ENCODE measurements at regions not wholly inside any gene's neighbourhood (a gene's known extent, or its start where the extent isn't known, plus 50 kb on each side); places are given as distances from the start of the nearest gene placed in this dataset.

DNA sequence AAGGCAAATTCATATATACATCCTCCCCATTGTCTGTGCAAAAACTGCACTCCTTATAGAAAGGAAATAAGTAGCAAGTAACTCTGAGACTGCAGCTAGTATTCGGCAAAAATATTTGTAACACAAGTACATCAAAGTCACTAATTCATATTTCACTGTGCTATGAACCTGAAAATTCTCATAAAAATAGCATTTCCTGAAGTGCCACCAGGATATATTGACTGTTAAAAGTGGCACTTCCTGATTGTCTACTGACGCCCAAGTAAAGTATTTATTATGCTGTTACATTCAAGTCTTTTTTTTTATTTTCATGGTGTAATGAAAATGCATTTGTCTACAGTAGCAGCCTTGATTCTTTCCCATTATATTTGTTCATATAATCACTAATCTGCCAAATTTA lies 673.8 kb downstream of the PTPRC start:
- H3K4me3 ChIP-seq (ENCODE audit: control insufficient read depth in 1 of 2, extremely low read depth in 1 of 2, low read length in 1 of 2), result no peak overlapping the region
- H3K36me3 ChIP-seq (ENCODE audit: control insufficient read depth in 2 of 2, extremely low read depth in 1 of 2, insufficient read depth in 1 of 2, low read length in 1 of 2), result no peaks in the 10 kb centered on the region
- peaks cover 0 to 7% (median 4%) of the 10 kb centered on the region in 3 donors for H3K4me1 Mint-ChIP-seq
- H3K4me1 ChIP-seq (ENCODE audit: control insufficient read depth in 1 of 2, extremely low read depth in 1 of 2, insufficient read depth in 2 of 2, low read length in 2 of 2), result no peaks in the 10 kb centered on the region
- no peak overlapping the region for H3K27ac ChIP-seq (ENCODE audit: low read length)
- no peak overlapping the region for H3K27ac Mint-ChIP-seq
- ATAC-seq (replicated peaks in 1 of 4) (no peak), DNase-seq (no peak)
- H3K4me3 Mint-ChIP-seq, result no peak overlapping the region
- POLR2A ChIA-PET, result no interaction called here
- H3K36me3 Mint-ChIP-seq, result no peaks in the 10 kb centered on the region
- CTCF ChIA-PET, result no interaction called here
- no peaks in the 10 kb centered on the region for H3K27me3 ChIP-seq (replicated peaks in 1 of 2; ENCODE audit: control insufficient read depth in 2 of 2, extremely low read depth in 1 of 2, insufficient read depth in 2 of 2, low read length in 1 of 2)
- H3K27me3 Mint-ChIP-seq, result peaks cover 6 to 8% of the 10 kb centered on the region in 2 donors
- no peaks in the 10 kb centered on the region for H3K9me3 Mint-ChIP-seq
- no peaks in the 10 kb centered on the region for H3K9me3 ChIP-seq
- WGBS (ENCODE audit: insufficient coverage), result no CpG with 5 or more reads among the region's 2 CpGs

DNA sequence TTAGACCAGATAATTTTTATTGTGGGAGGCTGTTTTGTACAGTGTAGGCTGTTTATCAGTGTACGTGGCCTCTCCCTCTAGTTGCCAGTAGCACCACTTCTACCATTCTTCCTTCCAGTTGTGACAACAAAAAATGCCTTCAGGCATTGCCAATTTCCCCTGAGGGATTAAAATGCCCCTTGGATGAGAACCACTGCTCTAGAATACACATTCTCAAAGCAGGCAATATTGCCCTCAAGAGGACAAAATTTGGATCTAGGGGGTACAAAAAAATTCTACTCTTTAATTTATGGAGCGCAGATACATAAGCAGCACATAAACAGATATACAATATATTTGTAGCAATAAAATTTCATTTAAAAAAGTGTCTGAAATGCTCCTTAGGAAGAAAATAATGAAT lies 674.6 kb downstream of the PTPRC start:
- H3K27me3 Mint-ChIP-seq, result peaks cover 6 to 8% of the 10 kb centered on the region in 2 donors
- no peak overlapping the region for H3K27ac Mint-ChIP-seq
- H3K4me3 ChIP-seq (ENCODE audit: control insufficient read depth in 1 of 2, extremely low read depth in 1 of 2, low read length in 1 of 2), result no peak overlapping the region
- POLR2A ChIA-PET, result no interaction called here
- no peaks in the 10 kb centered on the region for H3K4me1 ChIP-seq (ENCODE audit: control insufficient read depth in 1 of 2, extremely low read depth in 1 of 2, insufficient read depth in 2 of 2, low read length in 2 of 2)
- peaks cover 0 to 4% (median 0%) of the 10 kb centered on the region in 3 donors for H3K4me1 Mint-ChIP-seq
- no peaks in the 10 kb centered on the region for H3K9me3 Mint-ChIP-seq
- H3K27ac ChIP-seq (ENCODE audit: low read length), result no peak overlapping the region
- CTCF ChIA-PET, result no interaction called here
- no CpG with 5 or more reads among the region's 2 CpGs for WGBS (ENCODE audit: insufficient coverage)
- no peaks in the 10 kb centered on the region for H3K9me3 ChIP-seq
- ATAC-seq (replicated peaks in 1 of 4), result no peak
- no peak for DNase-seq
- H3K36me3 ChIP-seq (ENCODE audit: control insufficient read depth in 2 of 2, extremely low read depth in 1 of 2, insufficient read depth in 1 of 2, low read length in 1 of 2), result no peaks in the 10 kb centered on the region
- H3K27me3 ChIP-seq (replicated peaks in 1 of 2; ENCODE audit: control insufficient read depth in 2 of 2, extremely low read depth in 1 of 2, insufficient read depth in 2 of 2, low read length in 1 of 2), result peaks cover 0 to 4% of the 10 kb centered on the region in 2 experiments
- H3K4me3 Mint-ChIP-seq, result no peak overlapping the region
- H3K36me3 Mint-ChIP-seq, result no peaks in the 10 kb centered on the region

- ChIA-PET POLR2A (no interaction called here), CTCF (no interaction called here)
- Histone ChIP-seq H3K4me1 (ENCODE audit: control insufficient read depth in 1 of 2, extremely low read depth in 1 of 2, insufficient read depth in 2 of 2, low read length in 2 of 2) (no peaks in the 10 kb centered on the region), H3K27me3 (replicated peaks in 1 of 2; ENCODE audit: control insufficient read depth in 2 of 2, extremely low read depth in 1 of 2, insufficient read depth in 2 of 2, low read length in 1 of 2) (peaks cover 0 to 8% of the 10 kb centered on the region in 2 experiments), H3K36me3 (ENCODE audit: control insufficient read depth in 2 of 2, extremely low read depth in 1 of 2, insufficient read depth in 1 of 2, low read length in 1 of 2) (no peaks in the 10 kb centered on the region), H3K4me3 (ENCODE audit: control insufficient read depth in 1 of 2, extremely low read depth in 1 of 2, low read length in 1 of 2) (no peak overlapping the region), H3K27ac (ENCODE audit: low read length) (no peak overlapping the region), H3K9me3 (no peaks in the 10 kb centered on the region)
- Mint-ChIP-seq H3K27ac (no peak overlapping the region), H3K27me3 (peaks cover 7 to 22% of the 10 kb centered on the region in 2 donors), H3K4me3 (no peak overlapping the region), H3K4me1 (no peaks in the 10 kb centered on the region), H3K9me3 (no peaks in the 10 kb centered on the region), H3K36me3 (no peaks in the 10 kb centered on the region)
- ATAC-seq (replicated peaks in 1 of 4) (no peak), DNase-seq (no peak)
- WGBS (ENCODE audit: insufficient coverage), result no CpG with 5 or more reads among the region's 3 CpGs
These were observed 680.5 kb downstream of the PTPRC start for GRCh38 chr1:199319341-199319740.

DNA sequence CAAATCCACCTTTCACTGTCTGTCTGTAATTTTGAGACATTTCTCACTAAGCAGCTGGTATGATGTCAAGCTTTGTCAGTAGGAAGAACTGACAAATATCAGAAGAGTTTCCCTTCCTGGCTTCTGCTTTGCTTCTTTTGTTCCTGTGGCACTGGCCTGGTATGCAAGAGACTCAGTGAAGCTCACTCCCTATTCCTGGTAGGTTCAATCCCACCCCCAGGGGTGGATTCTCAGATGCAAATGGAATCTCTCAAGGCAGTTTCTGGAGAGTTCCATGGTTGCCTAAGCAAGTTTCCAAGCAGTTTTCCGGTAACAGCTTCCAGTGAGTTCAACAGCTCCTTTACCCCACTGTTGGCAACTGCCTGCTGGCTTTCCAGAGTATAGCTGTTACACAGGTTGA lies 683.4 kb downstream of the PTPRC start:
- Mint-ChIP-seq H3K9me3 (peaks cover 0 to 4% (median 0%) of the 10 kb centered on the region in 3 donors), H3K4me3 (no peak overlapping the region), H3K27me3 (peaks cover 7 to 22% of the 10 kb centered on the region in 2 donors), H3K36me3 (no peaks in the 10 kb centered on the region), H3K27ac (no peak overlapping the region), H3K4me1 (no peaks in the 10 kb centered on the region)
- Histone ChIP-seq H3K9me3 (peaks cover 3% of the 10 kb centered on the region), H3K36me3 (ENCODE audit: control insufficient read depth in 2 of 2, extremely low read depth in 1 of 2, insufficient read depth in 1 of 2, low read length in 1 of 2) (no peaks in the 10 kb centered on the region), H3K4me3 (ENCODE audit: control insufficient read depth in 1 of 2, extremely low read depth in 1 of 2, low read length in 1 of 2) (no peak overlapping the region), H3K4me1 (ENCODE audit: control insufficient read depth in 1 of 2, extremely low read depth in 1 of 2, insufficient read depth in 2 of 2, low read length in 2 of 2) (no peaks in the 10 kb centered on the region), H3K27me3 (replicated peaks in 1 of 2; ENCODE audit: control insufficient read depth in 2 of 2, extremely low read depth in 1 of 2, insufficient read depth in 2 of 2, low read length in 1 of 2) (peaks cover 0 to 8% of the 10 kb centered on the region in 2 experiments), H3K27ac (ENCODE audit: low read length) (no peak overlapping the region)
- POLR2A ChIA-PET, result no interaction called here
- CTCF ChIA-PET, result no interaction called here
- no peak for ATAC-seq (replicated peaks in 1 of 4)
- 78% methylated on average over 1 of the region's 1 CpG for WGBS (ENCODE audit: insufficient coverage)
- DNase-seq, result no peak

DNA sequence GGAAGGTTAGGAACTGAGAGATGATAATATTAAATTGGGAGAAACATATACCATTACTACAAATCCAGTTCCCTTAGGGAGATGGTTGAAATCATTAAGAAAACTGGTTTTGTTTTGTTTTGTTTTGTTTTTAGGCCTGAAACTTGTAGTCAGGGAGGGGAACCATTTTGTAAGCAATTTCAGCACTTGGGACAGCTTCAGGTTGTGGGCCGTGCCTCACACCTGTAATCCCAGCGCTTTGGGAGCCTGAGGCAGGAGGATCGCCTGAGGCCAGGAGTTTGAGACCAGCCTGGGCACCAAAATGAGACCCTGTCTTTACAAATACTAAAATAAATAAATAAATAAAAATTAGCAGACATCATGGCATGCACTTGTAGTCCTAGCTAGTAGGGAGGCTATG lies 694.3 kb upstream of the NR5A2 start:
- POLR2A ChIA-PET, result no interaction called here
- H3K4me3 ChIP-seq (ENCODE audit: control insufficient read depth in 1 of 2, extremely low read depth in 1 of 2, low read length in 1 of 2), result no peak overlapping the region
- peaks cover 0 to 13% of the 10 kb centered on the region in 2 experiments for H3K27me3 ChIP-seq (replicated peaks in 1 of 2; ENCODE audit: control insufficient read depth in 2 of 2, extremely low read depth in 1 of 2, insufficient read depth in 2 of 2, low read length in 1 of 2)
- ATAC-seq (replicated peaks in 1 of 4), result no peak
- H3K9me3 Mint-ChIP-seq, result no peaks in the 10 kb centered on the region
- no peaks in the 10 kb centered on the region for H3K36me3 ChIP-seq (ENCODE audit: control insufficient read depth in 2 of 2, extremely low read depth in 1 of 2, insufficient read depth in 1 of 2, low read length in 1 of 2)
- no peak overlapping the region for H3K27ac Mint-ChIP-seq
- H3K27ac ChIP-seq (ENCODE audit: low read length), result no peak overlapping the region
- DNase-seq, result no peak
- no peaks in the 10 kb centered on the region for H3K4me1 ChIP-seq (ENCODE audit: control insufficient read depth in 1 of 2, extremely low read depth in 1 of 2, insufficient read depth in 2 of 2, low read length in 2 of 2)
- H3K4me1 Mint-ChIP-seq, result no peaks in the 10 kb centered on the region
- H3K27me3 Mint-ChIP-seq, result peaks cover 8 to 9% of the 10 kb centered on the region in 2 donors
- no peak overlapping the region for H3K4me3 Mint-ChIP-seq
- no CpG with 5 or more reads among the region's 3 CpGs for WGBS (ENCODE audit: insufficient coverage)
- CTCF ChIA-PET, result no interaction called here
- H3K36me3 Mint-ChIP-seq, result no peaks in the 10 kb centered on the region
- H3K9me3 ChIP-seq, result no peaks in the 10 kb centered on the region

GRCh38 chr1:199335496-199335895 lies 692.0 kb upstream of the NR5A2 start:
- Mint-ChIP-seq H3K9me3 (no peaks in the 10 kb centered on the region), H3K4me1 (no peaks in the 10 kb centered on the region), H3K4me3 (no peak overlapping the region), H3K36me3 (no peaks in the 10 kb centered on the region), H3K27me3 (peaks cover 22 to 29% of the 10 kb centered on the region in 2 donors), H3K27ac (no peak overlapping the region)
- WGBS (ENCODE audit: insufficient coverage), result no CpG with 5 or more reads among the region's 1 CpG
- no peak for ATAC-seq (replicated peaks in 1 of 4)
- H3K4me3 ChIP-seq (ENCODE audit: control insufficient read depth in 1 of 2, extremely low read depth in 1 of 2, low read length in 1 of 2), result no peak overlapping the region
- H3K9me3 ChIP-seq, result no peaks in the 10 kb centered on the region
- no peaks in the 10 kb centered on the region for H3K36me3 ChIP-seq (ENCODE audit: control insufficient read depth in 2 of 2, extremely low read depth in 1 of 2, insufficient read depth in 1 of 2, low read length in 1 of 2)
- ChIA-PET CTCF (no interaction called here), POLR2A (no interaction called here)
- peaks cover 0 to 13% of the 10 kb centered on the region in 2 experiments for H3K27me3 ChIP-seq (replicated peaks in 1 of 2; ENCODE audit: control insufficient read depth in 2 of 2, extremely low read depth in 1 of 2, insufficient read depth in 2 of 2, low read length in 1 of 2)
- H3K27ac ChIP-seq (ENCODE audit: low read length), result no peak overlapping the region
- no peaks in the 10 kb centered on the region for H3K4me1 ChIP-seq (ENCODE audit: control insufficient read depth in 1 of 2, extremely low read depth in 1 of 2, insufficient read depth in 2 of 2, low read length in 2 of 2)
- DNase-seq, result no peak
